ENCODE measurements at regions not wholly inside any gene's neighbourhood (a gene's known extent, or its start where the extent isn't known, plus 50 kb on each side); places are given as distances from the start of the nearest gene placed in this dataset.

DNA sequence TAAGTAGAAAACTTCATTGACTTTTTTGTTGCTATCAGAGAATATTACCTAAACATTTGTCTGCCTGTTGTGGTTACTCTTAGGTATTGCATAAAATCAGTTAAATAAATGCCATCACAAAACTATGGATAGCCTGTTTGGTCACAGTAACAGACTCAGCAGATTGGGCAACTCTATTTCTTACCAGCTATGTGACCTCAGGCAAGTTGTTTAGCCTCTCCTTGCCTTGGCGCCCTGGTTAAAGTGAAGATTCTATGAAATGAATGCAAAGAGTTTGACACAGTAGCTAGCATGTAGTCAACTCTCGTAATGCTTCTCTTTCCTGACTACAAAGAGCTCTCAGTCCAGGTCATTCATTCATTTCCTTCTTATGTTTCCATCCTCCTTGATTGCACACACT lies 82.5 kb upstream of the ID4 start:
- POLR2A ChIA-PET, result no interaction called here
- ATAC-seq (no peak), DNase-seq (ENCODE audit: extremely low read depth in 1 of 4, low spot score in 3 of 4) (no peak), FAIRE-seq (no peak)
- CTCF ChIA-PET (ENCODE audit: low intra/inter-chr PET ratio), result no interaction called here
- WGBS (ENCODE audit: insufficient coverage, low coverage, missing lambda C conversion rate), result 0% methylated on average over 2 of the region's 2 CpGs
- Histone ChIP-seq H4K20me1 (replicated peaks; ENCODE audit: control insufficient read depth, insufficient read depth, low read length) (no peaks in the 10 kb centered on the region), H3K27me3 (ENCODE audit: control insufficient read depth in 2 of 2, insufficient read depth in 2 of 2, low read length in 2 of 2) (peaks cover 0 to 3% of the 10 kb centered on the region in 2 experiments; a peak in 1 of 5 replicates), H3K4me1 (replicated peaks in 1 of 2; ENCODE audit: control insufficient read depth in 2 of 2, insufficient read depth in 2 of 2, low read length in 2 of 2) (no peaks in the 10 kb centered on the region), H2AFZ (ENCODE audit: low read depth, low read length) (no peak overlapping the region), H3K36me3 (ENCODE audit: control insufficient read depth, insufficient read depth, low read length) (no peaks in the 10 kb centered on the region), H3K79me2 (ENCODE audit: control insufficient read depth, insufficient read depth, low read length) (no peaks in the 10 kb centered on the region), H3K27ac (ENCODE audit: extremely low read depth, low read depth, low read length) (no peak overlapping the region), H3K9ac (ENCODE audit: insufficient read depth in 1 of 2, low read depth in 2 of 2, low read length in 2 of 2) (no peak overlapping the region), H3K9me1 (ENCODE audit: control insufficient read depth, insufficient read depth, low read length) (no peaks in the 10 kb centered on the region), H3K4me2 (ENCODE audit: insufficient read depth, low read length) (no peak overlapping the region), H3K9me3 (replicated peaks; ENCODE audit: control insufficient read depth, insufficient read depth, low read depth, low read length) (no peaks in the 10 kb centered on the region), H3K4me3 (no peak overlapping the region)
- in situ Hi-C loops (cut with MboI), result no loop called here
- no peak for TF ChIP-seq ZZZ3 (IDR thresholded peaks at IDR 0.05)
- TF ChIP-seq ZNF324 (CRISPR knock-in tag; IDR thresholded peaks at IDR 0.05), result no peak
- intact Hi-C loops (cut with micrococcal nuclease), result no loop called here
- no TSS peak for BruUV-seq (replicated peaks)

DNA sequence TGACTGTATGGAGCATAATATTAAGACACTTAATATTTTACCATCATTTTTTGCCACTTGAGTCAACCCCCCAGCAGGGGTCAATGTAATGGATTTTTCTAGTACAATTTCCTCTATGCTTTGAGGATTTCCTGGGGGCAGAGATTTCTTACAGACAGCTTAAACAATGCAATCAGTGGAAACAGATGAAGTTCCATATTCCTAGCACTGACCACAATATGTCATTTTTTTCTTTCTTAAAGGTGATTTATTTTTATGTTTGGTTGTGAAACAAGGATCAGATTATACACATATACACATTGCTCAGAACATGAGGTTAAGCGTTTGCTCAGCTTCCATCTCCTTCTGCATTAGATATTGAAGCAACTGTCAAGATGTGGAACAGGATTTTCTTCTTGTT lies 82.0 kb upstream of the ID4 start:
- Histone ChIP-seq H4K20me1 (replicated peaks; ENCODE audit: control insufficient read depth, insufficient read depth, low read length) (no peaks in the 10 kb centered on the region), H3K9ac (ENCODE audit: insufficient read depth in 1 of 2, low read depth in 2 of 2, low read length in 2 of 2) (no peak overlapping the region), H3K79me2 (ENCODE audit: control insufficient read depth, insufficient read depth, low read length) (no peaks in the 10 kb centered on the region), H3K9me3 (replicated peaks; ENCODE audit: control insufficient read depth, insufficient read depth, low read depth, low read length) (no peaks in the 10 kb centered on the region), H3K9me1 (ENCODE audit: control insufficient read depth, insufficient read depth, low read length) (no peaks in the 10 kb centered on the region), H3K4me2 (ENCODE audit: insufficient read depth, low read length) (no peak overlapping the region), H3K4me1 (replicated peaks in 1 of 2; ENCODE audit: control insufficient read depth in 2 of 2, insufficient read depth in 2 of 2, low read length in 2 of 2) (no peaks in the 10 kb centered on the region), H3K27me3 (ENCODE audit: control insufficient read depth in 2 of 2, insufficient read depth in 2 of 2, low read length in 2 of 2) (peaks cover 0 to 3% of the 10 kb centered on the region in 2 experiments; a peak in 1 of 5 replicates), H3K4me3 (no peak overlapping the region), H2AFZ (ENCODE audit: low read depth, low read length) (no peak overlapping the region), H3K27ac (ENCODE audit: extremely low read depth, low read depth, low read length) (no peak overlapping the region), H3K36me3 (ENCODE audit: control insufficient read depth, insufficient read depth, low read length) (no peaks in the 10 kb centered on the region)
- ChIA-PET POLR2A (no interaction called here), CTCF (ENCODE audit: low intra/inter-chr PET ratio) (no interaction called here)
- ATAC-seq (no peak), DNase-seq (ENCODE audit: extremely low read depth in 1 of 4, low spot score in 3 of 4) (no peak), FAIRE-seq (no peak)
- intact Hi-C loops (cut with micrococcal nuclease), result no loop called here
- in situ Hi-C loops (cut with MboI), result no loop called here
- WGBS (ENCODE audit: insufficient coverage, low coverage, missing lambda C conversion rate), result 0% methylated on average over 1 of the region's 1 CpG
- no TSS peak for BruUV-seq (replicated peaks)
- TF ChIP-seq, protein P1, sequence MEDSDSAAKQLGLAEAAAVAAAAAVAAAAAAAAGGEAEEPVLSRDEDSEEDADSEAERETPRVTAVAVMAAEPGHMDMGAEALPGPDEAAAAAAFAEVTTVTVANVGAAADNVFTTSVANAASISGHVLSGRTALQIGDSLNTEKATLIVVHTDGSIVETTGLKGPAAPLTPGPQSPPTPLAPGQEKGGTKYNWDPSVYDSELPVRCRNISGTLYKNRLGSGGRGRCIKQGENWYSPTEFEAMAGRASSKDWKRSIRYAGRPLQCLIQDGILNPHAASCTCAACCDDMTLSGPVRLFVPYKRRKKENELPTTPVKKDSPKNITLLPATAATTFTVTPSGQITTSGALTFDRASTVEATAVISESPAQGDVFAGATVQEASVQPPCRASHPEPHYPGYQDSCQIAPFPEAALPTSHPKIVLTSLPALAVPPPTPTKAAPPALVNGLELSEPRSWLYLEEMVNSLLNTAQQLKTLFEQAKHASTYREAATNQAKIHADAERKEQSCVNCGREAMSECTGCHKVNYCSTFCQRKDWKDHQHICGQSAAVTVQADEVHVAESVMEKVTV (CRISPR knock-in tag; IDR thresholded peaks at IDR 0.05), result no peak
- no peak for TF ChIP-seq MCM2 (IDR thresholded peaks at IDR 0.05; ENCODE audit: low read depth)
- no peak for TF ChIP-seq GABPB2 (CRISPR knock-in tag; conservative IDR thresholded peaks at IDR 0.05)
- TF ChIP-seq, protein P2, sequence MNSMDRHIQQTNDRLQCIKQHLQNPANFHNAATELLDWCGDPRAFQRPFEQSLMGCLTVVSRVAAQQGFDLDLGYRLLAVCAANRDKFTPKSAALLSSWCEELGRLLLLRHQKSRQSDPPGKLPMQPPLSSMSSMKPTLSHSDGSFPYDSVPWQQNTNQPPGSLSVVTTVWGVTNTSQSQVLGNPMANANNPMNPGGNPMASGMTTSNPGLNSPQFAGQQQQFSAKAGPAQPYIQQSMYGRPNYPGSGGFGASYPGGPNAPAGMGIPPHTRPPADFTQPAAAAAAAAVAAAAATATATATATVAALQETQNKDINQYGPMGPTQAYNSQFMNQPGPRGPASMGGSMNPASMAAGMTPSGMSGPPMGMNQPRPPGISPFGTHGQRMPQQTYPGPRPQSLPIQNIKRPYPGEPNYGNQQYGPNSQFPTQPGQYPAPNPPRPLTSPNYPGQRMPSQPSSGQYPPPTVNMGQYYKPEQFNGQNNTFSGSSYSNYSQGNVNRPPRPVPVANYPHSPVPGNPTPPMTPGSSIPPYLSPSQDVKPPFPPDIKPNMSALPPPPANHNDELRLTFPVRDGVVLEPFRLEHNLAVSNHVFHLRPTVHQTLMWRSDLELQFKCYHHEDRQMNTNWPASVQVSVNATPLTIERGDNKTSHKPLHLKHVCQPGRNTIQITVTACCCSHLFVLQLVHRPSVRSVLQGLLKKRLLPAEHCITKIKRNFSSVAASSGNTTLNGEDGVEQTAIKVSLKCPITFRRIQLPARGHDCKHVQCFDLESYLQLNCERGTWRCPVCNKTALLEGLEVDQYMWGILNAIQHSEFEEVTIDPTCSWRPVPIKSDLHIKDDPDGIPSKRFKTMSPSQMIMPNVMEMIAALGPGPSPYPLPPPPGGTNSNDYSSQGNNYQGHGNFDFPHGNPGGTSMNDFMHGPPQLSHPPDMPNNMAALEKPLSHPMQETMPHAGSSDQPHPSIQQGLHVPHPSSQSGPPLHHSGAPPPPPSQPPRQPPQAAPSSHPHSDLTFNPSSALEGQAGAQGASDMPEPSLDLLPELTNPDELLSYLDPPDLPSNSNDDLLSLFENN (IDR thresholded peaks at IDR 0.05; ENCODE audit: low read depth in 2 of 2, low read length in 2 of 2), result no peak
- TF ChIP-seq, protein P3, sequence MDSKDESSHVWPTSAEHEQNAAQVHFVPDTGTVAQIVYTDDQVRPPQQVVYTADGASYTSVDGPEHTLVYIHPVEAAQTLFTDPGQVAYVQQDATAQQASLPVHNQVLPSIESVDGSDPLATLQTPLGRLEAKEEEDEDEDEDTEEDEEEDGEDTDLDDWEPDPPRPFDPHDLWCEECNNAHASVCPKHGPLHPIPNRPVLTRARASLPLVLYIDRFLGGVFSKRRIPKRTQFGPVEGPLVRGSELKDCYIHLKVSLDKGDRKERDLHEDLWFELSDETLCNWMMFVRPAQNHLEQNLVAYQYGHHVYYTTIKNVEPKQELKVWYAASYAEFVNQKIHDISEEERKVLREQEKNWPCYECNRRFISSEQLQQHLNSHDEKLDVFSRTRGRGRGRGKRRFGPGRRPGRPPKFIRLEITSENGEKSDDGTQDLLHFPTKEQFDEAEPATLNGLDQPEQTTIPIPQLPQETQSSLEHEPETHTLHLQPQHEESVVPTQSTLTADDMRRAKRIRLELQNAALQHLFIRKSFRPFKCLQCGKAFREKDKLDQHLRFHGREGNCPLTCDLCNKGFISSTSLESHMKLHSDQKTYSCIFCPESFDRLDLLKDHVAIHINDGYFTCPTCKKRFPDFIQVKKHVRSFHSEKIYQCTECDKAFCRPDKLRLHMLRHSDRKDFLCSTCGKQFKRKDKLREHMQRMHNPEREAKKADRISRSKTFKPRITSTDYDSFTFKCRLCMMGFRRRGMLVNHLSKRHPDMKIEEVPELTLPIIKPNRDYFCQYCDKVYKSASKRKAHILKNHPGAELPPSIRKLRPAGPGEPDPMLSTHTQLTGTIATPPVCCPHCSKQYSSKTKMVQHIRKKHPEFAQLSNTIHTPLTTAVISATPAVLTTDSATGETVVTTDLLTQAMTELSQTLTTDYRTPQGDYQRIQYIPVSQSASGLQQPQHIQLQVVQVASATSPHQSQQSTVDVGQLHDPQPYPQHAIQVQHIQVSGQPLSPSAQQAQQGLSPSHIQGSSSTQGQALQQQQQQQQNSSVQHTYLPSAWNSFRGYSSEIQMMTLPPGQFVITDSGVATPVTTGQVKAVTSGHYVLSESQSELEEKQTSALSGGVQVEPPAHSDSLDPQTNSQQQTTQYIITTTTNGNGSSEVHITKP (IDR thresholded peaks at IDR 0.05; ENCODE audit: partially characterized antibody), result no peak
- no peak for TF ChIP-seq ZNF444 (CRISPR knock-in tag; IDR thresholded peaks at IDR 0.05)
